ENCODE measurements at regions not wholly inside any gene's neighbourhood (a gene's known extent, or its start where the extent isn't known, plus 50 kb on each side); places are given as distances from the start of the nearest gene placed in this dataset.

DNA sequence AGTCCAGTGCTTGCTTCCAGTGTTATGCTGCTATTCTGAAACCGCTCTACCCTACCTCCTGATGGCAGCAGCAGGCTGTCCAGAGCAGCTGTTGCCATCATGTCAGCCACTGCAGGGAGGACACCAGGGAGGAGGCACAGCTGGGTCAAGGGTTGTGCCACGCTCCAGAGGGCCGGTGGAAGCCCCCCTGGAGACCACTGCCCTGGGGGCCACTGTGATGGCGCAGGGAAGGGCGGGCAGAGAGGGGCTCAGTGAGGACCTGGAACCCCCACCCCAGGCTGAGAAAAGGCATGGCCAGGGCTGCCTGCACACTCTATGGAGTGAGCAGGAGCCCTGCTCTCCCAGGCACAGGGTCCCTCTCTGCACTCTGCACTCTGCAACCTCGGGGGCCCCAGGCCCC, 271.3 kb upstream of the BTBD3 start:
- Histone ChIP-seq H3K9me3 (replicated peaks; ENCODE audit: insufficient read depth, low read length) (no peaks in the 10 kb centered on the region), H2AFZ (ENCODE audit: low read length) (no peak overlapping the region), H3K27me3 (replicated peaks; ENCODE audit: insufficient read depth, low read length) (no peaks in the 10 kb centered on the region), H3K36me3 (replicated peaks; ENCODE audit: insufficient read depth, low read length) (no peaks in the 10 kb centered on the region), H3F3A (ENCODE audit: insufficient read depth, low read length) (no peaks in the 10 kb centered on the region), H3K4me1 (ENCODE audit: low read length) (no peaks in the 10 kb centered on the region), H4K20me1 (ENCODE audit: insufficient read depth, low read length) (no peaks in the 10 kb centered on the region), H3K9me2 (replicated peaks; ENCODE audit: insufficient read depth, low read length) (no peaks in the 10 kb centered on the region), H3K9ac (ENCODE audit: low read length) (no peak overlapping the region), H3K27ac (ENCODE audit: low read length) (no peak overlapping the region), H3K79me2 (ENCODE audit: low read length) (no peaks in the 10 kb centered on the region), H3K4me3 (ENCODE audit: low read length) (no peak overlapping the region), H3K4me2 (ENCODE audit: low read depth, low read length) (no peak overlapping the region)
- TF ChIP-seq, protein P1, sequence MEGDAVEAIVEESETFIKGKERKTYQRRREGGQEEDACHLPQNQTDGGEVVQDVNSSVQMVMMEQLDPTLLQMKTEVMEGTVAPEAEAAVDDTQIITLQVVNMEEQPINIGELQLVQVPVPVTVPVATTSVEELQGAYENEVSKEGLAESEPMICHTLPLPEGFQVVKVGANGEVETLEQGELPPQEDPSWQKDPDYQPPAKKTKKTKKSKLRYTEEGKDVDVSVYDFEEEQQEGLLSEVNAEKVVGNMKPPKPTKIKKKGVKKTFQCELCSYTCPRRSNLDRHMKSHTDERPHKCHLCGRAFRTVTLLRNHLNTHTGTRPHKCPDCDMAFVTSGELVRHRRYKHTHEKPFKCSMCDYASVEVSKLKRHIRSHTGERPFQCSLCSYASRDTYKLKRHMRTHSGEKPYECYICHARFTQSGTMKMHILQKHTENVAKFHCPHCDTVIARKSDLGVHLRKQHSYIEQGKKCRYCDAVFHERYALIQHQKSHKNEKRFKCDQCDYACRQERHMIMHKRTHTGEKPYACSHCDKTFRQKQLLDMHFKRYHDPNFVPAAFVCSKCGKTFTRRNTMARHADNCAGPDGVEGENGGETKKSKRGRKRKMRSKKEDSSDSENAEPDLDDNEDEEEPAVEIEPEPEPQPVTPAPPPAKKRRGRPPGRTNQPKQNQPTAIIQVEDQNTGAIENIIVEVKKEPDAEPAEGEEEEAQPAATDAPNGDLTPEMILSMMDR (IDR thresholded peaks at IDR 0.05; ENCODE audit: low read length) = no peak
- TF ChIP-seq EZH2 (optimal IDR thresholded peaks at IDR 0.05; ENCODE audit: low read depth, low read length) (no peak), EZH2phosphoT487 (IDR thresholded peaks at IDR 0.05; ENCODE audit: low read length) (no peak)
- no peak for DNase-seq

- no peak overlapping the region for H3K4me3 ChIP-seq (ENCODE audit: low read length)
- H3K9ac ChIP-seq (ENCODE audit: low read length) = no peak overlapping the region
- H4K20me1 ChIP-seq (ENCODE audit: insufficient read depth, low read length) = no peaks in the 10 kb centered on the region
- H2AFZ ChIP-seq (ENCODE audit: low read length) = no peak overlapping the region
- H3K79me2 ChIP-seq (ENCODE audit: low read length) = no peaks in the 10 kb centered on the region
- H3K9me3 ChIP-seq (replicated peaks; ENCODE audit: insufficient read depth, low read length) = no peaks in the 10 kb centered on the region
- H3F3A ChIP-seq (ENCODE audit: insufficient read depth, low read length) = no peaks in the 10 kb centered on the region
- no peak overlapping the region for H3K4me2 ChIP-seq (ENCODE audit: low read depth, low read length)
- TF ChIP-seq, protein P1 (IDR thresholded peaks at IDR 0.05; ENCODE audit: low read length) = no peak
- TF ChIP-seq EZH2 (optimal IDR thresholded peaks at IDR 0.05; ENCODE audit: low read depth, low read length) (no peak), EZH2phosphoT487 (IDR thresholded peaks at IDR 0.05; ENCODE audit: low read length) (no peak)
- DNase-seq = no peak
- no peaks in the 10 kb centered on the region for H3K27me3 ChIP-seq (replicated peaks; ENCODE audit: insufficient read depth, low read length)
- H3K9me2 ChIP-seq (replicated peaks; ENCODE audit: insufficient read depth, low read length) = no peaks in the 10 kb centered on the region
- no peak overlapping the region for H3K27ac ChIP-seq (ENCODE audit: low read length)
- no peaks in the 10 kb centered on the region for H3K4me1 ChIP-seq (ENCODE audit: low read length)
- H3K36me3 ChIP-seq (replicated peaks; ENCODE audit: insufficient read depth, low read length) = no peaks in the 10 kb centered on the region
Observed at GRCh38 chr20:11650566-11650965, 267.1 kb upstream of the BTBD3 start.

DNA sequence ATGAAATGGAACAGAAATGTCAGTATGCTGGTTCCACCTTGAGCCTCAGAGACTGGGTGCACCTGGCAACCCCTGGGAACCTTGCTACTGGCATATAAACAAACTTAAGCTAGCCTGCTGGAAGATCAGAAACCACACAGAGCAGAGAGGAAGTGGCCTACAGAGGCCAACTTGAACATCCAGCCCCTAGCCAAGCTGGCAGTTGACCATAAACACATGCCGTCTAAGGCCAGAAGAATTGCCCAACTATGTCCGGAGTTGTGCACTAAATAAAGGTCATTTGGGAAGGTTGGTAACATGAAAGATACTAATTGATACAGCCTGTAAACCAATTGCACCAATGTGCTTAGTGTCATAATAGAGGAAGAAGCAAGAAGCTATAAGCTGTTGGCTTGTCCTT, 266.6 kb upstream of the BTBD3 start:
- Histone ChIP-seq H3K4me2 (ENCODE audit: low read depth, low read length) (no peak overlapping the region), H3K27ac (ENCODE audit: low read length) (no peak overlapping the region), H3K9ac (ENCODE audit: low read length) (no peak overlapping the region), H3K9me3 (replicated peaks; ENCODE audit: insufficient read depth, low read length) (no peaks in the 10 kb centered on the region), H3K36me3 (replicated peaks; ENCODE audit: insufficient read depth, low read length) (no peaks in the 10 kb centered on the region), H3K4me1 (ENCODE audit: low read length) (no peaks in the 10 kb centered on the region), H3K4me3 (ENCODE audit: low read length) (no peak overlapping the region), H3K79me2 (ENCODE audit: low read length) (no peaks in the 10 kb centered on the region), H3K9me2 (replicated peaks; ENCODE audit: insufficient read depth, low read length) (no peaks in the 10 kb centered on the region), H4K20me1 (ENCODE audit: insufficient read depth, low read length) (no peaks in the 10 kb centered on the region), H2AFZ (ENCODE audit: low read length) (no peak overlapping the region), H3K27me3 (replicated peaks; ENCODE audit: insufficient read depth, low read length) (no peaks in the 10 kb centered on the region), H3F3A (ENCODE audit: insufficient read depth, low read length) (no peaks in the 10 kb centered on the region)
- DNase-seq = no peak
- TF ChIP-seq EZH2phosphoT487 (IDR thresholded peaks at IDR 0.05; ENCODE audit: low read length) = no peak
- TF ChIP-seq EZH2 (optimal IDR thresholded peaks at IDR 0.05; ENCODE audit: low read depth, low read length) = no peak
- TF ChIP-seq, protein P1 (IDR thresholded peaks at IDR 0.05; ENCODE audit: low read length) = no peak
